ENCODE measurements at regions not wholly inside any gene's neighbourhood (a gene's known extent, or its start where the extent isn't known, plus 50 kb on each side); places are given as distances from the start of the nearest gene placed in this dataset.
A peak's percentile ranks its signal among the peaks of the same experiment; 100 is the strongest.

DNA sequence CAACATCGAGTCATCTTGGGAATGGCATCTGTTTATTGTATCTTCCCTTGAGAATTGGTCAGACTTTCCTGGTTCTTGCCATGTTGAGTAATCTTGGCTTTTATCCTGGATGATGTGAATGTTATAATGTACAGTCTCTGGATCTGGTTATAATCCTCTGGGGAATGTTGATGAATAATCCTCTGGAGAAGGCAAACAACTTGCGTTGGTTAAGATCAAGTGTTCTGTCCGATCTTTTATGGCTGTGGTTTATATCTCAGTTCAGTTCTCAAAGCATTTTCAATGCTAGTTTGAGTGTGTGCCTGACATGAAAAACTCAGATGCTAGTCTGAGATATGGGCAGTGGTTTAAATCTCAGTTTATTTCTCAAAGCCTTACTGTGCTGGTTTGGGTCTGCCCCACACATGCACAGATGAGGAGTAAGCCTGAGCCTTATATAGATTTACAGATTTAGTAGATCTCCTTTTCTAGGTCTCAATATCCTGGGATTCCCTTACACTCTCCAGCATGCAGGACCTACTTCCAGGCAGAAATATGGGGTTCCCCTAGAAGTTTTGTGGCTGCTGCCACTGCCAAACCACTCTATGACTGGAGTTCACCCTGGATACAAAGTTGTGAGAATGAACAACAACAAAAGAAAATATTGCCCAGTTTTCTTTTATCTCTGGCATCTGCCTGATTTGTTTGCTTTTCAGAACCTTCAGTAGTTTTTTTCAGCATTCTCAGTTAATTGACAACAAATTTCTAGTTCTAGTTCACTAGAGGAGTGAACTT is 191.8 kb upstream of the MAN1A1 start:
- H4K5ac ChIP-seq (ENCODE audit: low read length) = no peak overlapping the region
- H3K4me3 ChIP-seq (ENCODE audit: low read length) = no peak overlapping the region
- WGBS (ENCODE audit: extremely low coverage, insufficient coverage, low lambda C conversion rate) = no CpG with 5 or more reads among the region's 3 CpGs
- H3K36me3 ChIP-seq (ENCODE audit: control insufficient read depth, insufficient read depth, low read length) = no peaks in the 10 kb centered on the region
- H3K27me3 ChIP-seq (ENCODE audit: insufficient read depth, low read length, poor library complexity) = no peaks in the 10 kb centered on the region
- no peak for DNase-seq
- no peak overlapping the region for H3K4me2 ChIP-seq (ENCODE audit: low read length)
- H3K56ac ChIP-seq (ENCODE audit: low read length) = no peak overlapping the region
- H3K4ac ChIP-seq (ENCODE audit: low read depth, low read length) = no peak overlapping the region
- H3K9ac ChIP-seq (ENCODE audit: low read length) = no peak overlapping the region
- no peaks in the 10 kb centered on the region for H3K79me1 ChIP-seq (ENCODE audit: low read length)
- H3K4me1 ChIP-seq (ENCODE audit: control insufficient read depth, low read depth, low read length) = no peaks in the 10 kb centered on the region
- H3K27ac ChIP-seq (ENCODE audit: low read depth, low read length) = no peak overlapping the region
- no peak overlapping the region for H2BK5ac ChIP-seq (ENCODE audit: low read length)
- H3K18ac ChIP-seq (ENCODE audit: low read length) = peak overlapping the region; percentile 56
- no peak overlapping the region for H2AK5ac ChIP-seq (ENCODE audit: low read length)
- H2BK15ac ChIP-seq (replicated peaks; ENCODE audit: low read depth) = no peak overlapping the region
- peak overlapping the region; percentile 51 for H2BK120ac ChIP-seq (ENCODE audit: low read depth, low read length)
- H3K23ac ChIP-seq (ENCODE audit: low read length) = no peak overlapping the region
- no peak overlapping the region for H4K8ac ChIP-seq (ENCODE audit: low read depth, low read length)
- no peaks in the 10 kb centered on the region for H3K79me2 ChIP-seq (ENCODE audit: control insufficient read depth, insufficient read depth, low read length)

DNA sequence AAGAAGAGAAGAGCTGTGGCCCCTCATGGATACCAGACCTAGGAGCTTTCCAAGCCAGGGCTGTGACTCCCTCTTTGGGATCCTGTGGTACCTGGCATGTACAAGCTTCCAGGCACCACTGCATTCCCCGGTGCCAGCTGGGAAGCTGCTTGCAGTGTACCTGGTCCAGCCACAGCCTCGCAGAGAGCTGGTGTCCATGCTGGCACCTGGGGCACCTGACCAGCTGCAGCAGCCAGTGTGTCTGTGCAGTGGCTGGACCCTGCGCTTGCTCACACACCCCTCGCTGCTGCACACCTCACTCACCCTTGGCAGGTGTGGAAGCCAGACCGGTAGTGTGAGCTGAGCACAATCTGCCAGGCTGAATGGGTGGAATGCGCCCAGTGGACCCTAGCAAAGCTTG is 190.9 kb upstream of the MAN1A1 start:
- Histone ChIP-seq H3K27me3 (ENCODE audit: insufficient read depth, low read length, poor library complexity) (no peaks in the 10 kb centered on the region), H3K36me3 (ENCODE audit: control insufficient read depth, insufficient read depth, low read length) (no peaks in the 10 kb centered on the region), H3K79me2 (ENCODE audit: control insufficient read depth, insufficient read depth, low read length) (no peaks in the 10 kb centered on the region), H4K8ac (ENCODE audit: low read depth, low read length) (no peak overlapping the region), H3K9ac (ENCODE audit: low read length) (no peak overlapping the region), H3K18ac (ENCODE audit: low read length) (no peak overlapping the region), H3K79me1 (ENCODE audit: low read length) (no peaks in the 10 kb centered on the region), H3K27ac (ENCODE audit: low read depth, low read length) (no peak overlapping the region), H2BK120ac (ENCODE audit: low read depth, low read length) (no peak overlapping the region), H3K56ac (ENCODE audit: low read length) (no peak overlapping the region), H3K4ac (ENCODE audit: low read depth, low read length) (no peak overlapping the region), H3K4me1 (ENCODE audit: control insufficient read depth, low read depth, low read length) (no peaks in the 10 kb centered on the region), H2BK5ac (ENCODE audit: low read length) (no peak overlapping the region), H2AK5ac (ENCODE audit: low read length) (no peak overlapping the region), H2BK15ac (replicated peaks; ENCODE audit: low read depth) (no peak overlapping the region), H3K23ac (ENCODE audit: low read length) (no peak overlapping the region), H4K5ac (ENCODE audit: low read length) (no peak overlapping the region), H3K4me2 (ENCODE audit: low read length) (no peak overlapping the region), H3K4me3 (ENCODE audit: low read length) (no peak overlapping the region)
- no CpG with 5 or more reads among the region's 6 CpGs for WGBS (ENCODE audit: extremely low coverage, insufficient coverage, low lambda C conversion rate)
- no peak for DNase-seq

DNA sequence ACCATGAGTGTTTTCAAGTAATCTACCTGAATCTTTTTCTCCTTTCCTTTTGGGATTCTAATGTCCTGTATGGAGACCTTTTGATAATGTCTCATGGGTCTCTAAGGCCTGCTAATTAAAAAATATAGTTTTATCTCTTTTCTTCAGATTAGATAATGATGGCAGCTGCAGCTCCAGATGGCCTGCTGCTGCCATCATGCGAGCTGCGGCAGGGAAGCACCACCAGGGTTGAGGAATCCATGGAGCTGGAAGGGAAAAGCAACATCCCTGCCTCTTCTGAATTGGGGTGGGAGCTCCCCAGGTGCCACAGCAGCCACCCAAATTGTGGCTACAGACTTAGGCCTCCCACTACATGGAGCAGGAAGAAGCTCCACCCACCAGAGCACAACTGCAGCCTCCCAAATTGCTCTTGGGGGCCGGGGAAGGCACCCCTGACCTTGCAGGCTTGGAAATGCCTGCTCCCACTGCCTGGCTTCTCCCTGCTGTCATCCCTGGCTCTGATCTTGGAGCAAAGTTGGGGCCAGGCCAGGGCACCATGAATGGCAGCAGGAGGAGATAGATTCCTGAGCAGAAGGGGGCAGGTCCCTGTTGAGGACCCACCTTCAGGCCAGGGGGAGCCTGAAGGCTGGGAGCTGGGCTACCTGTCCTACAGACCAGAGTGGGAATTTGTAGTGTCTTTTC is 189.6 kb upstream of the MAN1A1 start:
- Histone ChIP-seq H2BK15ac (replicated peaks; ENCODE audit: low read depth) (no peak overlapping the region), H3K36me3 (ENCODE audit: control insufficient read depth, insufficient read depth, low read length) (no peaks in the 10 kb centered on the region), H3K79me2 (ENCODE audit: control insufficient read depth, insufficient read depth, low read length) (no peaks in the 10 kb centered on the region), H3K27ac (ENCODE audit: low read depth, low read length) (no peak overlapping the region), H3K56ac (ENCODE audit: low read length) (no peak overlapping the region), H3K9ac (ENCODE audit: low read length) (no peak overlapping the region), H3K27me3 (ENCODE audit: insufficient read depth, low read length, poor library complexity) (no peaks in the 10 kb centered on the region), H3K4me2 (ENCODE audit: low read length) (no peak overlapping the region), H3K23ac (ENCODE audit: low read length) (no peak overlapping the region), H3K4me1 (ENCODE audit: control insufficient read depth, low read depth, low read length) (no peaks in the 10 kb centered on the region), H2BK120ac (ENCODE audit: low read depth, low read length) (no peak overlapping the region), H3K18ac (ENCODE audit: low read length) (peak overlapping the region; percentile 61), H2AK5ac (ENCODE audit: low read length) (no peak overlapping the region), H4K8ac (ENCODE audit: low read depth, low read length) (no peak overlapping the region), H3K79me1 (ENCODE audit: low read length) (no peaks in the 10 kb centered on the region), H4K5ac (ENCODE audit: low read length) (no peak overlapping the region), H2BK5ac (ENCODE audit: low read length) (no peak overlapping the region), H3K4me3 (ENCODE audit: low read length) (no peak overlapping the region), H3K4ac (ENCODE audit: low read depth, low read length) (no peak overlapping the region)
- peak; percentile 42 for DNase-seq
- WGBS (ENCODE audit: extremely low coverage, insufficient coverage, low lambda C conversion rate) = no CpG with 5 or more reads among the region's 3 CpGs

DNA sequence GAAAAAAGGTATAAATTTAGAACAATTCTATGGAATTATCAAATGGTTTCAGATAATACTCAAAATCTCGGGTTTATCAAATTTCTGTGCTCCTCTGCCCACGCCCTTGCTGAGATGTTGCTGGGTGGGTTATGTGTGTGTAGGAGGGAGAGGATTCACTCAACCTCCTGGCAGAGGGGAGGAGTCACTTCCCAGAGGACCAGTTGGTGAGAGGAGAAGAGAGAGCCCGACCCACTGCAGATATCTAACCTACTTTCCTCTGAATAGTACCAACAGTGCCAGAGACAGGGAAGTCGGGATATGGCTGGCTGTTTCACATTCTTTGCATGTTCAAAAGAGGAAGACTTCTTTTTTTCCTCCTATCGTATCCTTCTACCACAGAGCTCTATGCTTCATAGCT is 187.1 kb upstream of the MAN1A1 start:
- Histone ChIP-seq H3K27me3 (ENCODE audit: insufficient read depth, low read length, poor library complexity) (no peaks in the 10 kb centered on the region), H3K23ac (ENCODE audit: low read length) (no peak overlapping the region), H2AK5ac (ENCODE audit: low read length) (no peak overlapping the region), H2BK120ac (ENCODE audit: low read depth, low read length) (no peak overlapping the region), H2BK15ac (replicated peaks; ENCODE audit: low read depth) (no peak overlapping the region), H3K4me2 (ENCODE audit: low read length) (no peak overlapping the region), H3K4me1 (ENCODE audit: control insufficient read depth, low read depth, low read length) (no peaks in the 10 kb centered on the region), H3K36me3 (ENCODE audit: control insufficient read depth, insufficient read depth, low read length) (no peaks in the 10 kb centered on the region), H3K4me3 (ENCODE audit: low read length) (no peak overlapping the region), H4K8ac (ENCODE audit: low read depth, low read length) (no peak overlapping the region), H3K18ac (ENCODE audit: low read length) (no peak overlapping the region), H2BK5ac (ENCODE audit: low read length) (no peak overlapping the region), H3K79me1 (ENCODE audit: low read length) (no peaks in the 10 kb centered on the region), H4K5ac (ENCODE audit: low read length) (no peak overlapping the region), H3K9ac (ENCODE audit: low read length) (no peak overlapping the region), H3K27ac (ENCODE audit: low read depth, low read length) (no peak overlapping the region), H3K79me2 (ENCODE audit: control insufficient read depth, insufficient read depth, low read length) (no peaks in the 10 kb centered on the region), H3K56ac (ENCODE audit: low read length) (no peak overlapping the region), H3K4ac (ENCODE audit: low read depth, low read length) (no peak overlapping the region)
- DNase-seq = no peak
- no CpG with 5 or more reads among the region's 5 CpGs for WGBS (ENCODE audit: extremely low coverage, insufficient coverage, low lambda C conversion rate)

DNA sequence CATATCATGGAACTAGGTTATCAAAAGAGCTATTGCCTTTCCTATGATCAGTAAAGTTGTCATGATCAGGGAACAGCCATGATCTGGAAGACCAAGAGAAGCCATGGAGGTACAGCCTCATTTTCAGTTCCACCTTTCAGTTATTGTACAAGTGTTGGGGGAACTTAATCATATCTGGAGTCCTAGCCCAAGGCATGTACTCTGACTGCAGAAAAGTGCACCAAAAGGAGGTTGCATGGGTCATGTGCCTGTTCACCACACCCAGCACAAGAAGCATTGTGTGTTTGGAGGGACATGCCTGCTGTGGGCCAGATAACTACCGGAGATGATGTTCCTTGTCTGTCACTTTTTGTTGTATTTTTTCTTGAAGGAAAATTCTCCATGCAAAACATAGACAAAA is 185.8 kb upstream of the MAN1A1 start:
- WGBS (ENCODE audit: extremely low coverage, insufficient coverage, low lambda C conversion rate) = no CpG with 5 or more reads among the region's 1 CpG
- Histone ChIP-seq H2AK5ac (ENCODE audit: low read length) (no peak overlapping the region), H3K23ac (ENCODE audit: low read length) (no peak overlapping the region), H3K27me3 (ENCODE audit: insufficient read depth, low read length, poor library complexity) (no peaks in the 10 kb centered on the region), H3K4me2 (ENCODE audit: low read length) (no peak overlapping the region), H3K56ac (ENCODE audit: low read length) (no peak overlapping the region), H3K18ac (ENCODE audit: low read length) (no peak overlapping the region), H4K8ac (ENCODE audit: low read depth, low read length) (no peak overlapping the region), H3K79me2 (ENCODE audit: control insufficient read depth, insufficient read depth, low read length) (no peaks in the 10 kb centered on the region), H2BK15ac (replicated peaks; ENCODE audit: low read depth) (no peak overlapping the region), H3K4me3 (ENCODE audit: low read length) (no peak overlapping the region), H3K79me1 (ENCODE audit: low read length) (no peaks in the 10 kb centered on the region), H3K9ac (ENCODE audit: low read length) (no peak overlapping the region), H2BK5ac (ENCODE audit: low read length) (no peak overlapping the region), H3K36me3 (ENCODE audit: control insufficient read depth, insufficient read depth, low read length) (no peaks in the 10 kb centered on the region), H3K4me1 (ENCODE audit: control insufficient read depth, low read depth, low read length) (no peaks in the 10 kb centered on the region), H4K5ac (ENCODE audit: low read length) (no peak overlapping the region), H2BK120ac (ENCODE audit: low read depth, low read length) (no peak overlapping the region), H3K27ac (ENCODE audit: low read depth, low read length) (no peak overlapping the region), H3K4ac (ENCODE audit: low read depth, low read length) (no peak overlapping the region)
- no peak for DNase-seq

Measured in mesendoderm (in vitro differentiated cells).